GM21737 (cell line): ENCODE measurements at regions not wholly inside any gene's neighbourhood (a gene's known extent, or its start where the extent isn't known, plus 50 kb on each side); places are given as distances from the start of the nearest gene placed in this dataset.

Experiments
- ATAC-seq: cut with Tn5 transposase; IDR thresholded peaks from one replicate; pipeline ENCODE4 v1.9.1; 2021; ENCODE audit warnings: mild to moderate bottlenecking, moderate library complexity; ENCODE audit not compliant: unreplicated experiment

DNA sequence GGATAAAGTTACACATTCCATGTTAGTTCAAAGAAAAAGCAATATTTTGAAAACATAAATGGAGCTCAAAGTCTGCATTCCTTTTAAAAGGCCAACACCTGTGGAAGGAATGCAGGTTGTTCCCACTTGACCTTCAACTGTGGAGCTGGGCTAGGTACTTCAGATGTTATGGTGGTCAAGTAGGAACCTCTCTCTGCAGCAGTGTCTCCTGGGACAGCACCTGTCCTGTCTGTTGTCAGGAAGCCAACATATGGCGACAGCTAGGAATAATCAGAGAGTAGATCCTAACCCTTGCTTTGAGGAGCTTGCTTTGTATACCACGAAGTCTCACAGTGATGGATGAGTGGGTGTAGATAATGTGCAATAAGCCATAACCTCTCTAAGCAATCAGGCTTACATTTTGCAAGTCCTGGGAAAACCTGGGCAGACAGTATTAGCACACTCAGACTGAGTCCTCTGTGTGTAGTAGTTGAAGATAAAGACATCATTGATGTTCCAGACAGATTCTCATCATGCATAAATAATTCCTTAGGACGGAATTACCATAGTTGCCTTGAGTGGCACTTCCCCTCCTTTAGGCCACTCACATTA is 347.5 kb downstream of the PRL start:
- no peak for ATAC-seq

DNA sequence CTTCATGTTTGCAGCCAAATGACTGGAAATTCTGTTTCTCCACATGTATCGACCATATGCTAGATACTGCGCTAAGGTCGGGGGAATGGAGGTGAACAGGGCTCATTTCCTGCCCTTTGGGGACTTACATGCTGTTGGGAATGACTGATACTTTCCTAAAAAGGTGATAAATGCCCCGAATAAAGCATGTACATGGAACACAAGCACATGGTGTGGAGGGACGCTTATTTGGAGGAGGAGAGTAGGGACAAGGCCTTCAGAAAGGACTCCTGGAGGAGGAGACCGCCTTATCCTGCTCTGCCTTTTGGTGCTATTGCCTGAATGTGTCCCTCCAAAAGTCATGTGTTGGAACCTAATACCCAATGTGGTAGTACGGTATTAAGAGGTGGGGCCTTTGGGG is 344.5 kb downstream of the PRL start:
- no peak for ATAC-seq

DNA sequence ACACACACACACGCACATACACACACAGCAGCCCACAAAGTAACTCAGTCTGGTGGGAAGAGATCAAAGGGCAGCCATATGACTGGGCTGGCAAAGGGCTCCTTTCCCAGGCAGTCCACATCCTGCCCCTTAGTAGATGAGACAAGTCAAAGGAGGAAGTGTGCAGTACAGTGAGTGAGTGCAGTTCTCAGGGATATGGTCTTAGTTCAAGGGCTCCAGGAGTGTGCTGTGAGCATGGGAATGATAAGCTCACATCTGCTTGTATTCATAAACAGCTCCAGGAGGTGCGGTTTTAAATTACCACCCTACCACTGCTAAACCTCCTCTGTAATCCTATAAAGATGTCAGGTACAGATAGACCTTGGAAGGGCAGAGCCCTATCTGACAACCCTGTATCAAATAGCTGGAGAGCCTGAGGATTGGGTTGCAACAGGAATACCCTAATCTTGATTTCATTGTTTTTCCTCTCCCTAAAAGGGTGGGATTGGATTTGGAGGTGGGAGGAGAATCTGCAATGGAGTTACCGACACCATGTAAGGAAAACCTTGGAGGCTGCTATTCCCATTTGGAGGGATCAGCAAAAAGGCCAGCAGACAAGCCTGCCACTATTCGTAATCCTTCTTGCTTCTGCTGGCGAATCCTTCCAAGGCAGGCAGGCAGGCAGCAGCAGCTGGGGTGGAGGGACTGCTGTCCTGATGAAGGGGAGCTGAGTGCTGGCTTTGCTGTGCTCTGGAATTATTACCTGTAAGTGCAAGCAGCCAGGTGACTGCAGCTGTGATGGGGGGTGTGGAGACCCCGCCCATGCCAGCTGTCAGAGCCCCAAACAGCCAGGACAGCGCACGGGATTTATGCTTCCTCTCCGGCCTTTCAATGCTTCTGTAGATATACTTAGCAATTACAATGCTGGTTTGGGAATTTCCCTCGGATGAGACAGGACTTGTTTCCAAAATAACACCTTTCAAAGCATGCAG is 342.7 kb downstream of the PRL start:
- no peak for ATAC-seq

DNA sequence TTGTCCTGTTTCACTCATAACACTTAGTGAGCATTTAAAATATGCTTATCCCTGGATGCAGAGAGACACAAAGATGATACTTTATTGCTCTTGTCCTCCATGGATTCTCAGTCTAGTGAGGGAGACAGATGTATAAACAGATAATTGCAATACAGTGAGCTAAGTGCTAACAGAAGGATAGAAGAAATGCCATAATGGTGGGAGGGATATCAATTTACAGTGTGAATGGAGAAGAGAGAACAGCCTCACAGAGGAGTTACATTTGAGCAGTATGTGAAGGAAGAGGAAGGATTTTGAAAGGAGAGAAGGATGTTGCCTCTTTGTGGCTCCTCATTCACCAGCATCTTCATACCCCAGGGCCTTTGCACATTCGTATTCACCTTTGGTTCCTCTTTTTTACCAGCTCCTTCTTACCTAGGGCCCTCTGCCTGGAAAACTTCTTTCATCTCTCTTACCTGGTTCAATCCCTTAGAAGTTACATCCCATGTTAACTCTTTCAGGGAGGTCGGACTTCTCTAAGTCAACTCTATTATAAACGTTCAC is 341.7 kb downstream of the PRL start:
- ATAC-seq, result no peak

DNA sequence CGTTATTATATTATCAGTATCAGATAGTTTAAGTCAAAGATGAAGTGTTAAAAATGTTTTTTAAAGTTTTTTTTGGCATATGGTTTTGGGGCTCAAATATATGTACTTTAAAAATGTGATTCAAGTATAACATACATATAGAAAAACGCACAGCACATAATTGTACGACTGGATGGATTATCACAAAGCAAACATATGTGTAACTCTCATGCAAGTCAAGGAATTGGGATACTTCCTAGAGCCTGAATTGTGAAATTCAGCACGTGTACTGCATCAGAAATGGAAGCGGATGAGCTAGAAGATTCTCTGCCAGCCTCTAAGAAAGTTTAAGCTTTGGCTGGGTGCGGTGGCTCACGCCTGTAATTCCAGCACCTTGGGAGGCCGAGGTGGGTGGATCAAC is 340.9 kb downstream of the PRL start:
- no peak for ATAC-seq

DNA sequence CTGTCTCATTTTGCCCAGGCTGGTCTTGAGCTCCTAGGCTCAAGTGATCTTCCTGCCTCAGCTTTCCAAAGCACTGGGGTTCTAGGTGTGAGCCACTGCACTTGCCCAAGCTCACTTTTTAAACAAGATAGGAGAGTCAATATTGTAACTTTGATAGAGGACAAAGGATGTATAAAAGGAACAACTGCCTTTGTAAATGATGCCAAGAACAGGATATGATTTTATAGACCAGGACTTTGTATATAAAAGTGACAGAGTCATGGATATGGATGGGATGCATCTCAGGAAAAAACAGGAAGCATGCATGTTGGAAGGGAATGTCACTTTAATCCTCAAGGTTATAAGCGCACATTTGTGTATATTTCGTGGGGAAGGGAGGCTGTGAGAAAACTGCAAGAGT is 338.4 kb downstream of the PRL start:
- no peak for ATAC-seq

DNA sequence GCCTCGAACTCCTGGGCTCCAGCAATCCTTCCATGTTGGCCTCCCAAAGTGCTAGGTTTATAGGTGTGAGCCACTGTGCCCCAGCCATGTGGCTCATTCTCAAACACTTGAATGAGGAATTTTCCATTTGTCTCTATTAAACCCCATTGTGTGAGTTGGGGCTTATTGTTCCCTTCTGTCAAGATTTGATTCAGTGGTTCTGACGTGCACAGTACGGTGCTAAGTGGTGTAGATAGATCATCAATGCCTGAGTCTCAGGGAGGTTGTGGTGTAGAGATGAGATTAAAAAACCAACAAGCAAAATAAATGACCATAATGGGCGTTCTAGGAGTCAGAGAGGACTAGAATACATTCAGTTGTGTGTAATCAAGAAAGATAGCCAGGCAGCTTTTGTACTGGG is 335.6 kb downstream of the PRL start:
- no peak for ATAC-seq

DNA sequence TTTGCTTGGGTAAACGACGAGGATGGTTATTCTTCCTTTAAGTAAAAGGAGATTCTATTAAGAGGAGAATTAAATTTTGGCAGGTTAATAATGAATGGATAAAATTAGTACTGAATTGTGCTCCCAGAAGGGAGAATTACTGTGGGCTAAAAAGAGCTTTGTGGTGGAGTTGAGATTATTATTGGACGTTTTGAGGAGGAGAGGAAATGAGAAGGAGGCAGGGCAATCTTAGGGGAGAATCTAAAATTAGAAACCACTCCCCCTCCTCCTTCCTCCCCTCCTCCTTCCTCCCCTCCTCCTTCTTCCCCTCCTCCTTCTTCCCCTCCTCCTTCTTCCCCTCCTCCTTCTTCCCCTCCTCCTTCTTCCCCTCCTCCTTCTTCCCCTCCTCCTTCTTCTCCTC is 331.8 kb downstream of the PRL start:
- no peak for ATAC-seq

DNA sequence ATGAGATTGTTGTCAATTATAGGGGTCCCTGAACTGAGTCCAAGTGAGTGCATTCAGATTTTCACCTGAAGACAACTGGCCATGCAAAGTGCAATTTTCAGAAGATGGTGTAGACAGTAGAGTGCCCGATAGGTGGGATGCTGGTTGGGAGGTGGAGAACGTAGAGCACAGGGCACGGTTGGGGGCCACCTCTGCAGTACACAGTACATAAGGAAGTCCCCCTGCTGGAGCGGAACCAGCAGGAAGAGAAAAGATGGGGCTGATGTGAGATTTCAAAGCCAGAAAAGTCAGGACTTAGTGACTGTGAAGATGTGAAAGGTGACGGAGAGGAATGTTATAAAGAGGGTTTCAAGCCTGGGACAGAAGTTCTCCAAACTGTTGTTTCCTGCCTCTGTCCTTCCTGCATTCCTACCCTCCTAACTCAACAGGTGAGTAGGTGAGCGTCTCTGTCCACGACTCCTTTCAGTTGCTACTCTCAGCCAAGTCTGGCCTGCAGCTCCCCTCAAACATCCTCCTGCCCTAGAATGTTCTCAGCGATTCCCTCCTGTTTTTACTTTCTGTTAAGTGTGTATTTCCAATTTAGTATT is 330.8 kb downstream of the PRL start:
- no peak for ATAC-seq

DNA sequence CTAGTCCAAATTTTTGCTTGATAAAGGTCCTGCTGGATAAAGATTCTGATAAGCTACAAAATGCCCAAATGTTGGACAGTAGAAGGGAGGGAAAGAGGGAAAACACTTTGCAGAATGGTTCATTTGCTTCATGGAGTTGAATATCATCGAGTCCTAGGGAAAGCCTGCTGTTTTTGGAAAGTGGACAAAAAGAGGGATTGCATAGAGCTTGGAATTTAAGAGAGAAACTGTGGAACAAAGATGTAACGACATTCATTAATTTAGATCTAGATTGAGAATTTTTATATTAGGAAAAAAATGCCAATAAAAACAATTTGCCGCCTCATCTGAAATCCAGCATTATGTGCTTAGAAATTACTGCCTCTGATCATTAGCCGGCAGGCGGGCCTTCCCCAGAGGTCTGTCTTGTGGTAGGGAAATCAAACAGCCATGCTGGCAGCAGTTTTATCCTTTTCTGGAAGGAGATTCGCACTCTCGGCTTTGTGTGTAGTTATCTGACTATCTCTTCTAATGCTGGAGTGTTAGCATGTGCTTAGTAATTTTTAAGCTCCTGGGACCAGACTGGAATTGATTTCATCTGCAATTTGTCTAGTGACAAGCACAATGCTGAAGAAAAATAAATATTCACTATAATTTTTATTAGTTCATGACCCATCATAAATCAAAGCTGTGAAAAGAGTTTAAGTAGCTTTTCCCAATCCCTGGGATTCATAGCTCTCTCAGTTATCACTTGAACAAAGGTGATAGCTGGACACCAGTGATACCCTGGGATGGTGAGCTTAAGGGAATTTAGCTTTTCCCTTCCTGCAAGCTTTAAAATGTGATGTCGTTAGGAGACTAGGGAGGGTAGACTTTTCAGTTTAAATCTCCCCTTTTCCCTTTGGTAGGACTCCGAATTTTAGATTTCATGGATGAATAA is 329.5 kb downstream of the PRL start:
- no peak for ATAC-seq

DNA sequence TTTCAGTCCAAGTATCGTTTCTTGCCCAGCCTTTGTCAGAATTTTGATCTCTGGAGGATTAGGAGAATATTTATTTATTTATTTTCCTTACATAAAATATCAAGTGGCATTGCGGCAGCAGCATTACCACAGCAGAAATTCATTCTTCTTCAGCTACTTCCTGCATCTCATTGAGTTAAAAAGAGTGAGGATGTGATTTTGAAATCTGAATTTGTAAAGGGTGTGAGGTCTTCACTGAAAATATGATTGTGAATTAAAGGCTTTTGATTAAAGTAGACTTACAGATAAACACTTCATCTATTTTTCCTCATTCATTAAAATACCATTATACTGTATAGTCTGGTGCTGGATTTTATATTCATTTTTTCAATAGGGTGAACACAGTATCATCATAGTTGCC is 328.4 kb downstream of the PRL start:
- no peak for ATAC-seq

DNA sequence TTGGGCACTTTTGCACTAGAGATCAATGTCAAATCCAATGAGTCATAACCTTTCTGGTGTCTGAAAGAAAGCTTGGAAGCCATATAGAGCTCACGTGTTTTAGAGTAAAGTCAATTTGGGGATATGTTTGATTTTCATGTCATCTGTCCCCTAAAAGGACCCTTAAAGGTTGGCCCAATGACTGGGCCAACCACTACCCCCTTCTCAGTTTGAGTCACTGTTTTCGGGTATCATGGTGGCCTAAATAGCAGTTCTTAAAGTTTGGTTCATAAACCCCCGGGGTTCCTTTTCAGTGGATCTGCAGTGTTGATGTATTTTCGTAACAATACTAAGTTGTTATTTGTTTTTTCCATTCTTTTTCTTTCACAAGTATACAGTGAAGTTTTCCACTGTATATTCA is 327.6 kb downstream of the PRL start:
- ATAC-seq, result no peak

DNA sequence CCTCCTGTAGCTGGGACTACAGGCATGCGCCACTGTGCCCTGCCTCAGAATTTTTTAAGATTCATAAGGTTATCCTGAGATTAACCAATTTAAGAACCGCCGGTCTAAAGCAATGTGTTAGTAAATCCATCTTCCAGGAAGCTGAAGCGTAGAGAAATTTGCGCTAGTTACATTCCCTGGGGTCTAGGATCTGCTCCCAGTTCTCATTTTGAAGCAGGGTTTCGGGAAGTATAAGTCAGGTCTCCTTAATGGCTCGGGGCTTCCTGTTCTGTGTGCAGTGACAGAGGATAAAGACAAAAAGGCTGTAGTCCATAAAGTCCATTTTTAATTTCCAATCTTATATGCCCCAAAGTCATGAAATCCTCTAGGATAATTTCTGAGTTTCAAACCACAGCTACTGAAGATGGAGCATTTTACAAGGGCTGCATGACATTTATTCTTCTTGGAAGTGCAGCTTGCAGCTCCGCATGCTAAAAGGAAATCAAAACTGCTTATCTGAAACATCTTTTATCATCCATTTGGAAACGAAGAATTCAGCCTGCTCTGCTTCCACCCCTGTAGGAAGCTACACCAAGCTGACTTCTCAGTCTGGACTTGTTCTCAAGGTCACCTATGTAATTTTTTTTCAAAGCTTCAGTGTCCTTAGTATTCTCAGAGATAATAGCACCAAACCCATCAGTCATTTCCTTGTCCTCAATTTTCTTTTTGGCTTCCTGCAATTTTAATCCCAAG is 326.1 kb downstream of the PRL start:
- no peak for ATAC-seq

DNA sequence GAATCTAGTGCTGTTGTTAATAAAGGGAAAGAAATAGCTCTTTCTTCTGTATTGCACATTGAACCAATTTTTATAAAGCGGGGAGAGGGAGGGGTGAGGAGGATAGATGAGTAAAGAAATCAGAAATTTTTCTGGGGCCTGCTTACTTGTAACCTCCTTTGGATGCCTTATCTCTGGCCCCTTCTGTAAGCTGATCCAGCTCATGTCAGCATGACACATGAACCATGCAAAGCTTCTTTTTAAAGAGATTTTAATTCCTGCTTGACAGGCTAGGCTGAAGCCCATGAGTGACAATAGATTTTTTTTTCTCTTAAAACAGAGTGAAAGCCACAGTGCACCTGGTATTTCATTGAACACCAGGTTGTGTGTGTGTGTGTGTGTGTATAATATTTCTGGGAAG is 325.3 kb downstream of the PRL start:
- ATAC-seq, result no peak

DNA sequence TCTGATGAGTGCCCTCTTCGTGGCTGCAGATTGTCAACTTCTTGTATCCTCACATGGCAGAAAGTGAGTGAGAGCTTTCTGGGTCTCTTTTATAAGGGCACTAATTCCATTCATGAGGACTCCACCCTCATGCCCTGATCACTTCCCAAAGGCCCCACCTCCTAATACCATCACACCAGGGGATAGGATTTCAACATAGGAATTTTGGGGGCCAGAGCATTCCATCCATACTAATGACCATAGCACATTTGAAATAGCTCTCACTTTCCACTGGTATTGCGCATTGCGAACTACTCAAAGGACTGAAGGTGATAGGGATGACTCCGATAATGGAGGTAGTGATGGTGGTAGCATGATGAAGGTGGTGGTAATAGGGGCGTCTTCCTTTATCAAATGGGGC is 324.3 kb downstream of the PRL start:
- no peak for ATAC-seq

DNA sequence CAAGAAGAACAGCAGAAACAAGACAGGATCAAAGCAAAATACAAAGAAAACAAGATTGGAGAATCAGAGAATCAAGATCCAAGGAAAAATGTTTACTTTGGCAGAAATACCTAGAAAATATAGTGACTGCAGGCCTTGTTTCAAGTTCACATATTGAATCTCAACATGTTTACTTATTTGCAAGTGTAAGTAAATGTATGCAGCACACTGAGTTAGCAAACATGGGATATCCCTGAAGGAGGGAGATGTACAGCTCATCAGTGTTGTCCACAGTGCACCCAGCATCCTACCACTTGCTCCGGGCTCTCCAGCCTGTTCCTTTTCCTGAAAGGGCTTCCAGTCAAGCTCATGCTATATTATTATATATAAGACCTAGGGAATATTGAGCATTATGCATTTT is 319.5 kb downstream of the PRL start:
- ATAC-seq, result no peak

DNA sequence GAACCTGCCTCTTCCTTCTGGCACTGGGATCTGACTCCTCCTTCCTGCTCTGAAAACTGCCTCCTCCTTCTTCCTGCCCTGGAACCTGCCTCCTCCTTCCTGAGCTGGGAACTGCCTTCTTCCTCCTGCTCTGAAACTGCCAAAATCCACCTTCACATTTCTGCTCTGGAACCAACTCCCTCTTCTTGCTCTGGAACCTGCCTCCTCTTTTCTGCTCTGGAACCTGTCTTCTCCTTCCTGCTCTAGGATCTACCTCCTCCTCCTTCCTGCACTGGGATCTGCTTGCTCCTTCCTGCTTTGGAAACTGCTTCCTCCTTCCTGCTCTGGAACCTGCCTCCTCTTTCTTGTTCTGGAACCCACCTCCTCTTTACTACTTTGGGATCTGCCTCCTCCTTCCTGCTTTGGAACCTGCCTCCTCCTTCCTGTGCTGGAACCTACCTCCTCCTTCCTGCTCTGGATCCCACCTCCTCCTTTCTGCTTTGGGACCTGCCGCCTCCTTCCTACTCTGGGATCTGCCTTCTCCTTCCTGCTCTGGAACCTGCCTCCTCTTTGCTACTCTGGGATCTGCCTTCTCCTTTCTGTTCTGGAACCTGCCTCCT is 315.5 kb downstream of the PRL start:
- ATAC-seq, result no peak

DNA sequence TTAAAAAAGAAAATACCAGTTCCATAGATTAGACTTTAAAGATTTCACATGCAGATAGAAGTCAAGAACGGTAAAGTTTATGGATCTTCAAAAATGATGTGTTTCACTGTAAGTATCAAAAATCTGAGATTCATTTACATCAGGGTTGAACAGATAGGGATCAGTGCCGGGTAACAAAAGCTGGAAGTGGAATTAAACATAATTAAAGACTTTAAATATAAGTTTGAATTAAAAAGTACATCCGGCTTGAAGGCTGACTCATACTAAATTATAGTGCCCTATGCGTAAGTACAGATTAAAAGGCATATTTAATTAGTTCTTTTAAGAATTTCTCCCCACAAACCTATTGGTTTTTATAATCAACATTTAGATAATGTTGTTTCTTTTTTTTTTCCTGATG is 312.7 kb downstream of the PRL start:
- ATAC-seq, result no peak

DNA sequence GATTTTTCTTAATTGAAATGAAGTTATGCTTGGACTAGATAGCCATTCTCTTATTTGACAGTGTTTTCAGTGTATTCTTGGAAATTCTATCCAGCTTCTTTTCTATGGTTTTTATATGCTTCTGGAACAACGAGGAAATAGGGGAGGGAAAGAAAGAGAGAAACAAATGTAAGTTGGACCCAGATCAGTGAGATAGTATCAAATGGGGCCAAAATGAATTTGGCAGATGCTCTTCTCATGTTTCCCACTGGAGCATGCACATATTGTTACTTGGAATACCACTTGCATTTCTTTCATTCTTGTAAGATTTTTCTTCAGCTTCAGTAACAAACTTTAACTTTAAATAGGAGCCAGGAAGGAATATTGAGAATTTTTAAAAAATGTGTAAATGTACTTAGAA is 312.3 kb downstream of the PRL start:
- ATAC-seq, result no peak

DNA sequence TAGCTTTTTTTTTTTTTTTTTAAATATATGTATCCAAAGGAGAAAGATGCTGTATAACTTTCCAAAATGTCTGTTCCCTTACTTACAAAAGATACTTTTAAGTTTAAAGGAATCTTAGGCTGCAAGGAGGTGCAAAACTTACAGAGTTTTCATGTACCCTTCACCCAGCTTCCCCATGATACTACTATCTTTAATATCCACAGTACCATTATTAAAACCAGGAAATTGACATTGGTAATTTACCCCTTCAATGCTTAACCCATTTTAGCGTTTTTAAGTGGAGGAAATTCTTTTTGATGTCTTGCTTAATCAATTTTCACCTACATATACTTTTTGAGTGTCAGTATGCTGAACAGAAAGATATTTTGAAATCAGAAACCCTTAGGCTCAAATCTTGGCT is 310.9 kb downstream of the PRL start:
- ATAC-seq, result no peak
